Effector memory CD4-positive, alpha-beta T cell (primary cell): ENCODE measurements at regions not wholly inside any gene's neighbourhood (a gene's known extent, or its start where the extent isn't known, plus 50 kb on each side); places are given as distances from the start of the nearest gene placed in this dataset.

ENCODE experiments used
- DNase-seq, 3 donors: peaks; one replicate each; pipeline ENCODE4 v3.0.0-alpha.2; 2020
- H3K27ac ChIP-seq: 2 replicates; pipeline ENCODE4 v1.7.0; 2013; ENCODE audit warnings: mild to moderate bottlenecking, low read length, moderate library complexity; ENCODE audit not compliant: insufficient read depth, poor library complexity, severe bottlenecking
- H3K27me3 ChIP-seq: replicated peaks from 2 replicates; pipeline ENCODE4 v1.7.0; 2013; ENCODE audit warnings: mild to moderate bottlenecking, low read length; ENCODE audit not compliant: insufficient read depth, control insufficient read depth, poor library complexity, severe bottlenecking
- H3K36me3 ChIP-seq: 2 replicates; pipeline ENCODE4 v1.7.0; 2013; ENCODE audit warnings: mild to moderate bottlenecking, low read length, moderate library complexity; ENCODE audit not compliant: control insufficient read depth, insufficient read depth
- H3K4me1 ChIP-seq: 2 replicates; pipeline ENCODE4 v1.7.0; 2013; ENCODE audit warnings: low read length, mild to moderate bottlenecking; ENCODE audit not compliant: control insufficient read depth, insufficient read depth, poor library complexity, severe bottlenecking
- H3K4me3 ChIP-seq: 2 replicates; pipeline ENCODE4 v1.7.0; 2013; ENCODE audit warnings: low read length, low read depth, mild to moderate bottlenecking; ENCODE audit not compliant: insufficient read depth, poor library complexity, severe bottlenecking
- H3K9me3 ChIP-seq: 2 replicates; pipeline ENCODE4 v1.7.0; 2013; ENCODE audit warnings: mild to moderate bottlenecking, low read length, moderate library complexity; ENCODE audit not compliant: control insufficient read depth

DNA sequence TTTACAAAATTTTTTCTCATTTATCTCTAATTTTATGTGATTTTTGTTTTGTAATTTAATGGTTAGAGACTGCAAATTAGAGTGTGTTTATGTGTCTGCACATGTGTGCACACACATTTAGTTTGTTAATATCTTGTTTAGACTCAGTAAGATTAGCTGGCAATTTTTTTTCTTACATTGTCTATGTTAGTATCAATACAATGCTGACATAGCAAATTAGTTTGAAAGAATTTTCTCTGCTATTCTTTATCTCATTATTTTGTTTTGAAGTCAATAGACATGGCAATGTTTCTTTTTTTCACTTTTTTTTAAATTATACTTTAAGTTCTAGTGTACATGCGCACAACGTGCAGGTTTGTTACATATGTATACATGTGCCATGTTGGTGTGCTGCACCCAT is 1155.0 kb downstream of the ZPLD1 start:
- H3K27ac ChIP-seq = no peak overlapping the region
- H3K4me3 ChIP-seq = no peak overlapping the region
- no peaks in the 10 kb centered on the region for H3K9me3 ChIP-seq
- no peak for DNase-seq
- H3K27me3 ChIP-seq = no peaks in the 10 kb centered on the region
- no peaks in the 10 kb centered on the region for H3K36me3 ChIP-seq
- no peaks in the 10 kb centered on the region for H3K4me1 ChIP-seq

DNA sequence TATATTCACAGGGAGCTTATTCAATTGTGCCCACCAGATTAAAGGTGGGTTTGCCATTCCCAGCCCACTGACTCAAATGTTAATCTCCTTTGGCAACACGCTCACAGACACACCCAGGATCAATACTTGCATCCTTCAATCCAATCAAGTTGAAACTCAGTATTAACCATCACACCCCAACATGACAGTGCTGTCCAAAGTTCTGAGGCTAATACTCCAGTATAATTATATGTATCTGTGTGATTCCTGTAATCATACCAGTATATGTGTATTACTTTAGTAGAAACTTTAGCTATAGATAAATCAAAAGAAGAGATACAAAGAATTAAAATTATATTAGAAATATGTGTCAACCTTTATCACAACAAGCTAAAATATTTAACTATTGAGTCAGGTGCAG is 1166.0 kb downstream of the ZPLD1 start:
- no peak for DNase-seq
- Histone ChIP-seq H3K4me1 (no peaks in the 10 kb centered on the region), H3K36me3 (no peaks in the 10 kb centered on the region), H3K27me3 (no peaks in the 10 kb centered on the region), H3K27ac (no peak overlapping the region), H3K9me3 (no peaks in the 10 kb centered on the region), H3K4me3 (no peak overlapping the region)

DNA sequence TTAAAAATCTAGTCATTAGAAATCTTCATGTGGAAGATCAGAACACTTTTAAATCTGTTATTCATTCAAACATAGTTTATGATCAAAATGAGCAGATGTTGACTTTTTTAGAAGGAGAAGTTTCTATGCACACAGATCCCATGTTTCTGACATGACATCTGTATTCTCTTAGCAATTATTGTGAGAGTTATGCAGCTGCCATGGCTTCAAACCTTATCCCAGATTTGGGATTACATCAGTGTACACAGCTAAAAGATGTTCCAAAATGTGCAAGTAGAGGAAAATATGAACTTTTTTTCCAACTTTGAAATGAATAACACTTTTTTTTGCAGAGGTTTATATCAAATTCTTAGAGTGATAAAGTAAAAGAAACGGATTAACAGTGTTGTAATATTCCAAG is 1166.9 kb downstream of the ZPLD1 start:
- H3K4me1 ChIP-seq = no peaks in the 10 kb centered on the region
- no peaks in the 10 kb centered on the region for H3K27me3 ChIP-seq
- no peak overlapping the region for H3K4me3 ChIP-seq
- H3K9me3 ChIP-seq = no peaks in the 10 kb centered on the region
- DNase-seq = no peak
- no peak overlapping the region for H3K27ac ChIP-seq
- H3K36me3 ChIP-seq = no peaks in the 10 kb centered on the region

DNA sequence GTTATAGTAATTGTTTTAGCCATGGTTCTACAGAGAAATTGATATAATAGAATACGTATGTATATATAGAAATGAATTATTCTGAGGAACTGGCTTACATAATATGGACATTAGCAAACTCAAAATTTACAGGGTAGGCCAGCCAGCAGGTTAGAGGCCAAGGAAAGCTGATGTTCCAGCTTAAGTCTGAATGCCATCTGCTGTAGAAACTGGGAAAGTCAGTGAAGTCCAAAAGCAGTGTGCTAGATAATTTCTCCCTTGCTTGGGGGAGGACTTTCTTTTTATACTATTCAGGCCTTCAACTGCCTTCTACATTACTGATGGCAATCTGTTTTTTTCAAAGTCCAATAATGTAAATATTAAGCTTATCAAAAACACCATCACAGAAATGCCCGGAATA is 1174.7 kb downstream of the ZPLD1 start:
- no peak for DNase-seq
- Histone ChIP-seq H3K4me3 (no peak overlapping the region), H3K27ac (no peak overlapping the region), H3K27me3 (no peaks in the 10 kb centered on the region), H3K36me3 (no peaks in the 10 kb centered on the region), H3K9me3 (no peaks in the 10 kb centered on the region), H3K4me1 (no peaks in the 10 kb centered on the region)

DNA sequence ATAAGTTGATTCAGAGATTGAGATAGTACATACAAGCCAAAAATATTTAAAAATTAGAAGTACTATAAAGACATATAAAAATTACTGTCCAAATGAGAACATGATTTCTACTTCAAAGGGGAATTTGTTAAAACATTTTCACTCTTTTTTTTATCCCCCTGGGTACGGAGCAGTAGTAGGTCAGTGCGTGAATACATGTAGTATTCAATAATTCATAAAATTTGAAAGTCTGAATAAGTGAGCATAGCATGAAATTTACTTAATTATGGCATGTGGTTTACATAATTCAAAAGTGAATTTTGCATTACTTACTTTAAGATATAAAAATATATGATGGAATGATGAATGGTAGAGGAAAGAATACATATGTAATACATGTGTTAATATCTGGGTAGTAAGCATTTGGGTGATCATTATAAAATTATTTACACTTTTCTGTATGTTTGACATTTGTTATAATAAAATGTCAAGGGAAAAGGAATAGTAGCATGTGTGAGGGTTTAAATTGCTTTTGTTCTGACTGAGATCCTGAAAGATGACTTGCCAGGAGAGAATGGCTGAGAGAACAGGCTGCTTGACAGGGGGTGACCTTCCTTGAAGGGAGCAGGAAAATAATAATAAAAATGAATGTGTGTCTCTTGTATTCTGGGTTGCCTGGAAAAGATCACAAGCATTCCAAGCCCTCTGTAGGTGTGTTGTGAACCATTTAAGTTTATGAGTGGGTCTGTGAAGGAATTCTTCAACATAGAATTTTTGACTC is 1178.8 kb downstream of the ZPLD1 start:
- Histone ChIP-seq H3K36me3 (no peaks in the 10 kb centered on the region), H3K4me1 (no peaks in the 10 kb centered on the region), H3K4me3 (no peak overlapping the region), H3K9me3 (no peaks in the 10 kb centered on the region), H3K27ac (no peak overlapping the region), H3K27me3 (no peaks in the 10 kb centered on the region)
- DNase-seq = no peak

DNA sequence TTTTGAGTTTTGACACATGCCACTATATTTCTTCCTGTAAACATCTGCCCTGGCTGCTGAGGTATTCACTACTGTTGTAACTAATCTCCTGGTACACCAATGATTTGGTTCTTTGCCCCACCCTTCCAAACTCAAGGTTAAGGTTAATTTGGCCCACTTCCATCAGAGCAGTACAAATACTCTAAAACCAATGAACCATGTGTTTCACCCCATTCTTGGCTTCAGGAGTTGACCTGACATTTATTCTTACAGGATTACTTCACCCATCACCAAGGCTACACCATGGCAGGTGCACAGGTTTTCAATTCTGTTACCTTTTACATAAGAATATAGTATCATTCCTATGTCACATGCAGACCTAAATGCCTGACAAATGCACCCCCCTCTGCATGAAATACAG is 1179.9 kb downstream of the ZPLD1 start:
- DNase-seq = no peak
- H3K4me3 ChIP-seq = no peak overlapping the region
- no peaks in the 10 kb centered on the region for H3K36me3 ChIP-seq
- no peak overlapping the region for H3K27ac ChIP-seq
- no peaks in the 10 kb centered on the region for H3K27me3 ChIP-seq
- H3K9me3 ChIP-seq = no peaks in the 10 kb centered on the region
- H3K4me1 ChIP-seq = no peaks in the 10 kb centered on the region

DNA sequence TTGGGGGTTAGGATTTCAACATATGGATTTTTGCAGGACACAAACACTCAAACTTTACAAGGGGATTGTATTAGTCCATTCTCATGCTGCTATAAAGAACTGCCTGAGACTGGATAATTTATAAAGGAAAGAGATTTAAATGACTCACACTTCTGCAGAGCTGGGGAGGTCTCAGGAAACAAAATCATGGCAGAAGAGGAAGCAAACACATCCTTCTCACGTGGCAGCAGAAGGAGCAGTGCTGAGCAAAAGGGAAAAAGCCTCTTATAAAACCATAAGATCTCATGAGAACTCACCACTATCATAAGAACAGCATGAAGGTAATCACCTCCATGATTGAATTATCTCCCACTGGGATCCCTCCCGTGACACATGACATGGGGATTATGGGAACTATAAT is 1183.1 kb downstream of the ZPLD1 start:
- no peak for DNase-seq
- Histone ChIP-seq H3K27ac (no peak overlapping the region), H3K4me3 (no peak overlapping the region), H3K36me3 (no peaks in the 10 kb centered on the region), H3K4me1 (no peaks in the 10 kb centered on the region), H3K27me3 (no peaks in the 10 kb centered on the region), H3K9me3 (no peaks in the 10 kb centered on the region)

DNA sequence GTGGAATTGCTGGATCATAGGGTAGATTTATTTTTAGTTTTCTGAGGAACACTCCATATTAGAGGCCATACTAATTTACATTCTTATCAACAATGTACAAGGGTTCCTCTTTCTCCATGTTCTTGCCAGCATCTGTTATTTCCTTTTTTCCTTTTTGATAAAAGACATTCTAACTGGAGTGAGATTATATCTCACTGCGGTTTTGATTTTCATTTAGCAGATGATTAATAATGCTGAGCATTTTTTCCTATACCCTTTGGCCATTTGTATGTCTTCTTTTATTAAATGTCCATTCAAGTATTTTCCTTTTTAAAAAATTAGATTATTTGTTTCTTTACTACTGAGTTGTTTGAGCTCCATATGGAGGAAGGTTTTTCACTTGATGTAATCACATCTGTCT is 1189.5 kb downstream of the ZPLD1 start:
- no peaks in the 10 kb centered on the region for H3K36me3 ChIP-seq
- no peak overlapping the region for H3K4me3 ChIP-seq
- no peak overlapping the region for H3K27ac ChIP-seq
- H3K9me3 ChIP-seq = no peaks in the 10 kb centered on the region
- H3K4me1 ChIP-seq = no peaks in the 10 kb centered on the region
- no peak for DNase-seq
- no peaks in the 10 kb centered on the region for H3K27me3 ChIP-seq

DNA sequence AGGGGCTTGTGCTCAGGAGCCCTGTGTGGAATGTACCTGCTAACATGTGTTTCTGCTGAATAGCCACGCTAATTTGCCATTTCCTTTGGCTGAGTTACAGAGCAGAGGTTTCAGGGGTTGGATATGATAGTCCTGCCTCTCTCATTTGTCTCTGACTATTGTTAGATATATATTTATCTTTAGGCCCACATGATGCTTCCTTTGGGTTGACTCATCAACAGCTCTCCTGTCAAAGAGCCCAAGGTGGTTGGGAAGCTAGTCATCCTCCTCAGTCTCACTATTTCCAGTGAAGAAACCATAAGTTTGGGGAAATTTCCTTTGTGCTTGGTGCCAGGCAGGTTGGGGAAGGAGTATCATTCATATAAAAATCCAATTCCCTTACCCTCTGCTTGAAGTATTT is 1194.6 kb downstream of the ZPLD1 start:
- Histone ChIP-seq H3K36me3 (no peaks in the 10 kb centered on the region), H3K4me3 (no peak overlapping the region), H3K27me3 (no peaks in the 10 kb centered on the region), H3K4me1 (no peaks in the 10 kb centered on the region), H3K27ac (no peak overlapping the region), H3K9me3 (no peaks in the 10 kb centered on the region)
- no peak for DNase-seq

DNA sequence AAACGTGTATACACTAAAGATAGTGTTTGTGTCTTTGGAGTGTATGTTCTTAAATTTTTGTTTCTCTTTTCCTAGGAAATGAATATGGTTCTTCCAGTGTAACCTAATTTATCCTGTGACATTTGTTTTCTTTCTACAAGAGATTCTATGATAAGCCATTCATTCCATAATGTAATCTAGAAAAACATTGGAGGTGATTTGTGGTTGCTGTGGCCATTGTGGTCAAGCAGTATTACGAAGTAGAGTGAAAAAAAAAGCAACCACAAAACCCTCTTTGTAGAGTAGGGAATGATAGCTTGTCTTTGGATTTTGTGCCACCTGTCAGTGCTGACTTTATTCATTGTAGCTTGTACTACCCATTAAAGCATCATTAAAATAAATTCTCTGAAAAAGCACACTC is 1209.6 kb downstream of the ZPLD1 start:
- no peaks in the 10 kb centered on the region for H3K36me3 ChIP-seq
- no peak overlapping the region for H3K4me3 ChIP-seq
- H3K9me3 ChIP-seq = no peaks in the 10 kb centered on the region
- no peaks in the 10 kb centered on the region for H3K27me3 ChIP-seq
- H3K27ac ChIP-seq = no peak overlapping the region
- no peaks in the 10 kb centered on the region for H3K4me1 ChIP-seq
- no peak for DNase-seq
